MCF 10A (cell line): ENCODE measurements at regions not wholly inside any gene's neighbourhood (a gene's known extent, or its start where the extent isn't known, plus 50 kb on each side); places are given as distances from the start of the nearest gene placed in this dataset.

Source experiments
- BruUV-seq: library from RNA; stranded (reverse); fragments of 400-500 nt; replicated peaks from 2 replicates; lab custom pipeline; 2021; lab: Mats Ljungman, UMichigan
- CTCF ChIA-PET: fragments of 300-600 bp; sonication (Branson Sonifier 250); formaldehyde crosslinking; extraction: SDS; loops from one replicate; lab custom pipeline; 2021; ENCODE audit warnings: antibody characterized with exemption, inconsistent platforms; lab: Yijun Ruan, JAX
- POLR2A ChIA-PET: fragments of 300-600, 350-650 bp; sonication (Branson Sonifier 250); formaldehyde crosslinking; extraction: SDS; loops from one replicate; lab custom pipeline; 2020; ENCODE audit warnings: antibody characterized with exemption, inconsistent platforms; lab: Yijun Ruan, JAX
- DNase-seq: peaks from one replicate; pipeline ENCODE4 v3.0.0-alpha.2; 2018; ENCODE audit not compliant: unreplicated experiment
- H3K27ac Mint-ChIP-seq: one replicate; pipeline ENCODE4 v1.8.0; 2022; ENCODE audit warnings: mild to moderate bottlenecking, low read depth, mixed read lengths; ENCODE audit not compliant: unreplicated experiment
- H3K27me3 Mint-ChIP-seq: one replicate; pipeline ENCODE4 v1.8.0; 2022; ENCODE audit warnings: mixed read lengths; ENCODE audit not compliant: insufficient read depth, unreplicated experiment
- H3K36me3 Mint-ChIP-seq: one replicate; pipeline ENCODE4 v1.8.0; 2022; ENCODE audit warnings: mild to moderate bottlenecking, moderate library complexity, mixed read lengths; ENCODE audit not compliant: insufficient read depth, unreplicated experiment
- H3K4me1 Mint-ChIP-seq: one replicate; pipeline ENCODE4 v1.8.0; 2022; ENCODE audit warnings: mixed read lengths; ENCODE audit not compliant: insufficient read depth, unreplicated experiment
- H3K4me3 Mint-ChIP-seq: one replicate; pipeline ENCODE4 v1.8.0; 2022; ENCODE audit warnings: mild to moderate bottlenecking, moderate library complexity, mixed read lengths; ENCODE audit not compliant: unreplicated experiment
- H3K9me3 Mint-ChIP-seq: one replicate; pipeline ENCODE4 v1.8.0; 2022; ENCODE audit warnings: mixed read lengths; ENCODE audit not compliant: unreplicated experiment
- intact Hi-C: fragments of 100-400 bp; cut with micrococcal nuclease; formaldehyde crosslinking; loops from 2 replicates; pipeline ENCODE4 v1.14.1; 2022
- TF ChIP-seq, protein P1 (sequence below): fragments of 200-600 bp; IDR thresholded peaks from one replicate; pipeline ENCODE4 v1.8.0; 2022; ENCODE audit warnings: antibody characterized with exemption, mild to moderate bottlenecking; ENCODE audit not compliant: unreplicated experiment

GRCh38 chr2:224640679-224641078 lies 55.5 kb upstream of the CUL3 start:
- POLR2A ChIA-PET: interaction anchor here (0.8 kb wide), 1 partner anchor 55 kb away, joined by 4 read pairs; no protein-coding TSS in a partner anchor
- H3K9me3 Mint-ChIP-seq: no peaks in the 10 kb centered on the region
- intact Hi-C loops: loop anchor here (10.0 kb wide), 1 partner anchor 176 kb away; no protein-coding TSS in a partner anchor
- CTCF ChIA-PET: interaction anchor here (1.1 to 2.4 kb wide), 2 partner anchors 10 to 11 kb away, joined by 3 to 8 read pairs; no protein-coding TSS in a partner anchor
- H3K27me3 Mint-ChIP-seq: no peaks in the 10 kb centered on the region
- peaks cover 2% of the 10 kb centered on the region for H3K4me1 Mint-ChIP-seq
- no peak for DNase-seq
- H3K36me3 Mint-ChIP-seq: no peaks in the 10 kb centered on the region
- H3K27ac Mint-ChIP-seq: no peak overlapping the region
- BruUV-seq: no TSS peak
- H3K4me3 Mint-ChIP-seq: no peak overlapping the region
- TF ChIP-seq, protein P1, sequence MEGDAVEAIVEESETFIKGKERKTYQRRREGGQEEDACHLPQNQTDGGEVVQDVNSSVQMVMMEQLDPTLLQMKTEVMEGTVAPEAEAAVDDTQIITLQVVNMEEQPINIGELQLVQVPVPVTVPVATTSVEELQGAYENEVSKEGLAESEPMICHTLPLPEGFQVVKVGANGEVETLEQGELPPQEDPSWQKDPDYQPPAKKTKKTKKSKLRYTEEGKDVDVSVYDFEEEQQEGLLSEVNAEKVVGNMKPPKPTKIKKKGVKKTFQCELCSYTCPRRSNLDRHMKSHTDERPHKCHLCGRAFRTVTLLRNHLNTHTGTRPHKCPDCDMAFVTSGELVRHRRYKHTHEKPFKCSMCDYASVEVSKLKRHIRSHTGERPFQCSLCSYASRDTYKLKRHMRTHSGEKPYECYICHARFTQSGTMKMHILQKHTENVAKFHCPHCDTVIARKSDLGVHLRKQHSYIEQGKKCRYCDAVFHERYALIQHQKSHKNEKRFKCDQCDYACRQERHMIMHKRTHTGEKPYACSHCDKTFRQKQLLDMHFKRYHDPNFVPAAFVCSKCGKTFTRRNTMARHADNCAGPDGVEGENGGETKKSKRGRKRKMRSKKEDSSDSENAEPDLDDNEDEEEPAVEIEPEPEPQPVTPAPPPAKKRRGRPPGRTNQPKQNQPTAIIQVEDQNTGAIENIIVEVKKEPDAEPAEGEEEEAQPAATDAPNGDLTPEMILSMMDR: no peak

GRCh38 chr2:224638301-224638823 lies 53.2 kb upstream of the CUL3 start:
- Mint-ChIP-seq H3K27me3 (no peaks in the 10 kb centered on the region), H3K4me3 (no peak overlapping the region), H3K4me1 (no peaks in the 10 kb centered on the region), H3K36me3 (no peaks in the 10 kb centered on the region), H3K9me3 (no peaks in the 10 kb centered on the region), H3K27ac (no peak overlapping the region)
- ChIA-PET CTCF (interaction anchor here (0.6 to 1.4 kb wide), 3 partner anchors 12 to 385 kb away, joined by 3 to 6 read pairs (median 5); no protein-coding TSS in a partner anchor), POLR2A (no interaction called here)
- intact Hi-C loops: no loop called here
- TF ChIP-seq, protein P1: no peak
- no peak for DNase-seq
- no TSS peak for BruUV-seq
